ENCODE measurements at regions not wholly inside any gene's neighbourhood (a gene's known extent, or its start where the extent isn't known, plus 50 kb on each side); places are given as distances from the start of the nearest gene placed in this dataset.

DNA sequence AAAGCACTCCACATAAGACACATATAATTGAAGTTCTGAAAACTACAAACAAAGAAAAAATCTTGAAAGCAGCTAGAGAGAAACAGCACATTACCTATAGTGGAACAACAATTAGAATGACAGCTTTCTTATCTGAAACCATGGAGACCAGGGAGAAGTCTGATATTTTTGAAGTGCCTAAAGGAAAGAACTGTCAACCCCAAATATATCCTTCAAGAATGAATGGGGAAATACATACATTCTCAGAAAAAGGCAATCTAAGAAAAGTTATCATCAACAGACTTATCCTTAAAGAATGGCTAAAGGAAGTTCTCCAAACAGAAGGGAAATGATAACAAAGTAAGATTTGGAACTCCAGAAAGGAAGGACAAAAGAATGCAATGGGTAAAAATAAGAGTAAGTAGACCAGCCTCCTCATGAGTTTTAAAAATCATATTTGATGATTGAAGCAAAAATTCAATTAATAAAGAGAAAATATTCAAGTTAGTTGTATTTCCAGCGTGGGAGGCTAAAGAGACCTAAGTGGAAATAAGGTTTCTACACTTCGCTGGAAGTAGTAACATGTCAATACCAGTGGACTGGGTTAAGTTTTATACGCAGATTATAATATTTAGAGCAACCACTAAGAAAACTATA is 170.8 kb upstream of the SAMSN1 start:
- TF ChIP-seq POLR2A (IDR thresholded peaks at IDR 0.05) (no peak), CTCF (IDR thresholded peaks at IDR 0.05) (no peak)
- no peaks in the 10 kb centered on the region for H3K9me3 ChIP-seq
- H3K4me3 ChIP-seq = no peak overlapping the region
- DNase-seq = no peak
- 60 to 81% methylated on average over 3 of the region's 3 CpGs for WGBS, 2 donors
- H3K36me3 ChIP-seq (ENCODE audit: low read depth, missing control alignments) = no peaks in the 10 kb centered on the region
- no peaks in the 10 kb centered on the region for H3K27me3 ChIP-seq
- H3K27ac ChIP-seq = no peak overlapping the region
- H3K4me1 ChIP-seq = no peaks in the 10 kb centered on the region
- intact Hi-C loops (cut with DNase I; ENCODE audit: low total_unique reads) = no loop called here

GRCh38 chr21:14713109-14713508 is 167.0 kb upstream of the SAMSN1 start:
- Histone ChIP-seq H3K4me1 (no peaks in the 10 kb centered on the region), H3K4me3 (no peak overlapping the region), H3K27ac (no peak overlapping the region), H3K9me3 (no peaks in the 10 kb centered on the region), H3K27me3 (no peaks in the 10 kb centered on the region), H3K36me3 (ENCODE audit: low read depth, missing control alignments) (no peaks in the 10 kb centered on the region)
- no peak for DNase-seq
- TF ChIP-seq POLR2A (IDR thresholded peaks at IDR 0.05) (no peak), CTCF (IDR thresholded peaks at IDR 0.05) (no peak)
- intact Hi-C loops (cut with DNase I; ENCODE audit: low total_unique reads) = no loop called here

- WGBS, 2 donors = 86 to 91% methylated on average over 1 of the region's 1 CpG
- H3K36me3 ChIP-seq (ENCODE audit: low read depth, missing control alignments) = no peaks in the 10 kb centered on the region
- no peak overlapping the region for H3K27ac ChIP-seq
- H3K27me3 ChIP-seq = no peaks in the 10 kb centered on the region
- no peak overlapping the region for H3K4me3 ChIP-seq
- no peaks in the 10 kb centered on the region for H3K4me1 ChIP-seq
- intact Hi-C loops (cut with DNase I; ENCODE audit: low total_unique reads) = no loop called here
- no peak for DNase-seq
- TF ChIP-seq POLR2A (IDR thresholded peaks at IDR 0.05) (no peak), CTCF (IDR thresholded peaks at IDR 0.05) (no peak)
- no peaks in the 10 kb centered on the region for H3K9me3 ChIP-seq
These were observed 166.1 kb upstream of the SAMSN1 start for GRCh38 chr21:14712121-14712715.

DNA sequence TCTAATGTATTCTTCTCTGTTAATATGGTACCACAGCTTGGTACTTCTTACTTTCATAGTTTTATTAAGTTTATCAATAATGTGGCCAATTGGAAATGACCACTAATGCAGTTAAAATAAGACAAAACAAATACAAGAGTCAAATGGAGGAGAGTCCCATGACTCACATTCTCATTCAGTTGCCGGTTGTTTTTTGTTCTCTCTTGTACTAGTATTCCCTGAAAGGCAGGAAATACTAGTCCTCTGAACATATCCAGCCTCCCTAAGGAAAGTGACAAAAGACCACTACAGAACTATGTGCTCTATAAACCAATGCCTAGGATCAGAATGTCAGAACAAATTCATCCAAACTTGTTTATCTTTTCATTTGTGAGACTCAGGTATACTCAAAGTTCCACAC is 165.2 kb upstream of the SAMSN1 start:
- intact Hi-C loops (cut with DNase I; ENCODE audit: low total_unique reads) = no loop called here
- 72 to 88% methylated on average over 1 of the region's 1 CpG for WGBS, 2 donors
- no peak overlapping the region for H3K27ac ChIP-seq
- H3K4me3 ChIP-seq = no peak overlapping the region
- TF ChIP-seq POLR2A (IDR thresholded peaks at IDR 0.05) = no peak
- TF ChIP-seq CTCF (IDR thresholded peaks at IDR 0.05) = no peak
- no peaks in the 10 kb centered on the region for H3K36me3 ChIP-seq (ENCODE audit: low read depth, missing control alignments)
- DNase-seq = no peak
- H3K4me1 ChIP-seq = no peaks in the 10 kb centered on the region
- no peaks in the 10 kb centered on the region for H3K9me3 ChIP-seq
- H3K27me3 ChIP-seq = no peaks in the 10 kb centered on the region

DNA sequence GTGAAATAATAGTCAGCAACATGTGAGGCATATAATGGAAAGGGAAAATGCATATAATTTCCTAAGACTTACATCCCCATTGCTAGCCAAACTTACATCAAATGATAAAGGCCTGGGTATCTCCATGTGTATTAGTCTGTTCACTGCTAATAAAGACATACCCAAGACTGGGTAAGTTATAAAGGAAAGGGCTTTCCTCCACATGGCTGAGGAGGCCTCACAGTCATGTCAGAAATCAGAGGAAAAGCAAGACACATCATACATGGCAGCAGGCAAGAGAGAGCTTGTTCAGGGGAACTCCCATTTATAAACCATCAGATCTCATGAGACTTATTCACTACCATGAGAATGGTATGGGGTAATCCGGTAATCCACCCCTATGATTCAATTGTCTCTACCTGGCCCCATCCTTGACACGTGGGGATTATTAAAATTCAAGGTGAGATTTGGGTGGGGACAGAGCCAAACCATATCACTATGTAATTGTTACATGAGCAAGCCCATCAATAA is 161.5 kb upstream of the SAMSN1 start:
- Histone ChIP-seq H3K36me3 (ENCODE audit: low read depth, missing control alignments) (no peaks in the 10 kb centered on the region), H3K27me3 (no peaks in the 10 kb centered on the region), H3K9me3 (no peaks in the 10 kb centered on the region), H3K4me1 (no peaks in the 10 kb centered on the region), H3K27ac (no peak overlapping the region), H3K4me3 (no peak overlapping the region)
- no peak for DNase-seq
- intact Hi-C loops (cut with DNase I; ENCODE audit: low total_unique reads) = no loop called here
- 40 to 53% methylated on average over 2 of the region's 2 CpGs for WGBS, 2 donors
- TF ChIP-seq CTCF (IDR thresholded peaks at IDR 0.05) (no peak), POLR2A (IDR thresholded peaks at IDR 0.05) (no peak)
